HG02588 (cell line): ENCODE measurements at regions not wholly inside any gene's neighbourhood (a gene's known extent, or its start where the extent isn't known, plus 50 kb on each side); places are given as distances from the start of the nearest gene placed in this dataset.

Experiments used
- ATAC-seq: cut with Tn5 transposase; IDR thresholded peaks from one replicate; pipeline ENCODE4 v1.9.1; 2021; ENCODE audit warnings: mild to moderate bottlenecking, moderate library complexity; ENCODE audit not compliant: unreplicated experiment

DNA sequence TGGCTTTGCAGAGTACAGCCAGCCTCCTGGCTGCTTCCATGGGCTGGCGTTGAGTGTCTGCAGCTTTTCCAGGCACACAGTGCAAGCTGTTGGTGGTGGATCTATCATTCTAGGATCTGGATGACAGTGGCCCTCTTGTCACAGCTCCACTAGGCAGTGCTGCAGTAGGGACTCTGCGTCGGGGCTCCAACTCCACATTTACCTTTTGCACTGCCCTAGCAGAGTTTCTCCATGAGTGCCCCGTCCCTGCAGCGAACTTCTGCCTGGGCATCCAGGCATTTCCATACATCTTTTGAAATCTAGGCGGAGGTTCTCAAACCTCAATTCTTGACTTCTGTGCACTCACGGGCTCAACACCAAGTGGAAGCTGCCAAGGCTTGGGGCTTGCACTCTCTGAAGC, 1697.3 kb upstream of the MIR17HG start:
- no peak for ATAC-seq

DNA sequence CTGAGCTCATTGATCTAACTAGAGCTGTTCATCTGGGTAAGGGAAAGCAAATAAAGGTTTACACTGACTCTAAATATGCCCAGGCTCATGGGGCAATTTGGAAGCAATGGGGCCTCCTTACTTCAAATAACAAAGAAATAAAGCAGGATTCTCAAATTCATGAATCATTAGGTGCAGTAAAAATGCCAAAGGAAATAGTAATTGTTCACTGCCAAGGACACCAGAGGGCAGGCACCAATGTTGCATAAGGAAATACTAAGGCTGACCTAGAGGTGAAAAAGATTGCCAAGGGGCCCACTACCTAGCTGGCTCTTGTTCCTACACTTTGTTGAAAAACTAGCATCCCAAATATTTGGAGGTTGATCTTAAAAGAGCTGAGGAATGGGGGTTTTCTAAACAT, 1686.7 kb upstream of the MIR17HG start:
- no peak for ATAC-seq

DNA sequence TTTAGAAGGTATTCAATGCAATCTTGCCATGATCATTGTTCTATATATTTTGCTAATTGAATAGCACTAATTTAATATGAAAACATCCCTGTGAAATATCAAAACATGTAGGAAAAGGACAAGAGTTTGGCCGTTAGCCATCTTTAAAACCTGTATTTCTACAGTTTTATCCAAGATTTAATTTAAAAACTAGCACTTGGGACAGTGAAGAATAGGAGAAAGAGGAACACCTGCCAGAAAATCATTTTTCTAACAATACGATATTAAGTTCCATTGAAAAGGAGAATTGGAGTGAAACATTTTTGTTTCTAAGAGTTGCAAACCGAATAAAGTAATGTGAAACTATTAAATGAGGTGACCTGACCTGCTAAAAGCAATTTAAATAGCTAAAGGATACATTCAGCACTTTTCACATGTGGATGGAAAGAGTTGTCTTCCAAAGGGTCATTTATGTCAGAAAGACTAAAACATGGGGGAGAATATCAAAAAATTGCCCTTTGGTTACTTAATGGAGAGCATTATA, 1673.6 kb upstream of the MIR17HG start:
- ATAC-seq: no peak

DNA sequence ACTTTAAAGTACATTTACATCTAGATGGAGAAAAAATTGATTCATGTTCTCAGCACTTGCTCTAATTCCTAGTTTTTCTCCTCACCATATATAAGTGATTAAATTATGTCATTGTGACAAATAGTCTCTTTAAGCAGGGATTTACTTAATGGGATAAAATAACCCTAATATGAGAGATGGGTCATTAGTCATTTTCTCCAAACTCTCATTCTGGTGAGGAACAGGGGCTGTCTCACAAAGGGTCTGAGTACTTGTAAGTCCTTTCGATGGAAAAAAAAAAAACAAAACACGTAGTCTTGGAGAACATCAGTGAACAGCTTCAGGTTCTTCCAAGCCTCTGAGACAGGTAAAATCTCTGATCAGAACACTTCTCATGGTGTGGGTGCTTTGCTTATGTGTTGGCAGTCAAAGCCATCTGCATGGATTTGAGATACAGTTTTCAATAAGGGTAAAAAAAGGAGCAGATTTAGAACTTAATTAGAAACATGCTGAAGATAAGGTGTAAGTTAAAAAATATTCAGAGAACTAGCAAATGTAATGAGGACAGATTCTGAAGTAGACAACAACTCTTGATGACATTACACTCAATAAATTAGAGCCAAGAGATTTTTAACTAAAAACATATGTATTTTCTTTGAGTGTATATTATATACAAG, 1668.9 kb upstream of the MIR17HG start:
- no peak for ATAC-seq

DNA sequence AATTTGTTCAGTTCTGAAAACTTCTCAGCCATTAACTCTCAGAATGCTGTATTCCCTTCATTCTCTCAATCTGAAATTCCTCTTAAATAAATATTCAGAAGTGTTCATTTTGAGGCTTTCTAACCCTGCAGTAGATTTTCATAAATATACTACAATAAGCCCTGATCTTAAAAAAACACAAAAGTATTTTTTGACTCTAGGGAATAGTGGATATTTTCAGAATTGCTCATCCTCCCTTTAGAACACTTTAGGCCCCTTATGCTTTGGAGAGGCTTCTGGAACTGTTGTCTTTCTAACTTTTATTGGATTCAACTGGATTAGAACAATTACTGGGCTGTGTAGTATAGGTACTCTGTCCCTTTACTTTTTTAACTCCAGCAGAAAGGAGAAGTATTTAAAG, 1662.6 kb upstream of the MIR17HG start:
- ATAC-seq: no peak

DNA sequence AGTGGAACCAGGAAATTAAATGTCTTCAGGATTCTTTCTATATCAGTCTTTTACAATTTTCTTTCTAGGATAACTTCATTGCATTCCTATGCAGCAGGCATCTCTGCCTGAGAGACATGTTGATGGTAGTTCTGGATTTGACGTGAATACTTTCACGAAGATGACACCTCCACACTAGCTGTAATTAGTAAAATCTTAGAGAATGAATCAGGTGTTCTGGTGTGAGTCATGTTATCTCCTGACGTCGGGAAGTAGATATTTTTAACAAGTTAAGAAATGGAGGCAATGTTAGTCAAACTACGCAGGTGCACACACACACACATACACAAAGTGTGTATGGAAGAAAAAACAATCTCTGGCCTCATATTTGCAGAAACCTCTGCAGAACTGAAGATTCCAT, 1661.3 kb upstream of the MIR17HG start:
- ATAC-seq: no peak

DNA sequence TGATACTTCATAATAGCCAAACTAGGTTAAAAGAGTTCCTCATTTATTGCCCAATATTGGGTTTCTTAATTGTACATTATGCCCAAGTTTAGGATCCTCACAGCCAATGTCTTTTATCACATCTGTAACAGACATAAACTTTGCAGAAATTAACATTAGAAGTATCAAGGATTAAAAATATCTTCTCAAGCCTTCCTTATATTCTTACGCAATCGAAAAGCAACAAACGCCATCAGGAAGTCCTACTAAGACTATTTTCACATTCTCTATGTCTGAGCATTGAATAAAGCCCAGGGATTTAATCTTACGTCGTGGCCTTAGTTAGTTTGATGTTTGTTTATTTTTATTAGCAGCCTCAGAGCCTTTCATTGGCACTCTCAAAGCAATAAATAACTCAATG, 1660.4 kb upstream of the MIR17HG start:
- no peak for ATAC-seq

DNA sequence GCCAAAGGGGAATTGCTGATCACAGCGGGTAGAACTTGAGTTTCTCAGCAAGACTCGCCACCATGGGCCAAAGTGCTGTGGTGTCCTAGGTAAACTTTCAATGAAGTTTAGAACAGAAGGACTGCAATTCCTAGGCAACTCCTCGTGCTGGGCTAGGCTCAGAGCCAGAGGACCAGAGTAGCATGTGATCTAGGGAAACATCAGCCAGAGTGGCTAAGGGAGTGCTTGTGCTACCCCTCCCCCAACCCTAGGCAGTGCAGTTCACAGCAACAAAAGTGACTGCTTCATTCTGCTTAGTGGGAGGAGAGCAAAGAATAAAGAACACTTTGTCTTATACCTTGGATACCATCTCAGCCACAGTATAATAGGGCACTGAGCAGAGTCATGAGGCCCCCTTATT, 1658.6 kb upstream of the MIR17HG start:
- ATAC-seq: no peak

DNA sequence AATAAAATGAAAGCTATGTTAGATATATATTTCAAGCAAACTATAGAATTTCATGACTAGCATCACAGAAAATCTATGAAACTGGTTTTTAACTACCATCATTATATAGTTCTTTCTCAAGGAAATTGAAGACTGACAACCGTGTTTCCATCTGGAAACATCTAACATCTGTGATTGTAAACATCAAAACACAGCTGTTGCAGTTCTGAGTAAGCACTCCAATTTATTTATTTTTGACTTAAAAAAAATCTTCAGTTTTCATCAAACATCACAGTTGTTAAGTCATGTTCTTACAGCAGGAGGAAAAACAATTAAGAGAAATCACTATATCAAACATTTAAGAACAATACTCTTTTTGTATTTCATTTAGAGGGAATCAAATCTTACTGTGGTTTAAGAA, 1653.0 kb upstream of the MIR17HG start:
- ATAC-seq: no peak

DNA sequence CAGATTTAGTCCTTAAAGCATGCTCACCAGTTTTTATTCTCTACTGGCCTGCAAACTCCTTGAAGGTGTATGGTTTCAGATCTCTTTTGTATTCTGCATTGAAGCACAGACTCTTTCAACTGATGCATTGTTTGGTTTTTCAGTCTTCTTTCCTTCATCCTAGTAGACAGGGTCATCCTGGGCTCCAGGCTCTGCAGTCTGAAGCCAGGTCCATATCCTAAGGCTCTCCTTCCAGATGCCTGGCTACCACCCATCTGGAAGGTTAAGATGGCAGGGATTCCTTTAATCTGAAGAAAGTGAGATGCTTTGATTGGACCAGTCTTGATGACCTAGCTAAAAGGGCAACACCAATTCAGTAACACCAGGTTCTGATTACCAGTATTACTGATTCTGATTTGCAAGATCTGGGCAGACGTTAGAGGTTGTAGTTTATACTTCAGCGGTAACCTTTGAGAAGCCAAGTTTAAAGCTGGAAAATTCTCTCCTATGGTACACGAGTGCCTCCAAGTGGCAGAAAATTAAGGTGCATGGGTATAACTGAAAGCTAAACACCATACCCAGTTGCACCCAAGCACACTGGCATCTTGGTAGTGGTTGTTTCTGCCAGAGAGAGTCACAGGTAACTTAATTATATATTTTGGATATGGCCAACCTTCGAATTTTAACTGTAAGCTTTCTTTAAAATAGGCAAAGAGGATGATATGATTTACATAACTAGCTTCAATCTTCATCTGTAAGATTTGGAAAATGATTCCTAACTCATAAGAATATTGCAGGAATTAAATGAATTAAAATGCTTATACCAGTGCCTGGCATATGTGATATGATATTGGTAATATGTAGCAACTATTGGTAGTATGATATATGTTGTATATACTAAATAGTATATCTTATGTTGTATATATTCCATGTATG, 1651.9 kb upstream of the MIR17HG start:
- ATAC-seq: no peak

DNA sequence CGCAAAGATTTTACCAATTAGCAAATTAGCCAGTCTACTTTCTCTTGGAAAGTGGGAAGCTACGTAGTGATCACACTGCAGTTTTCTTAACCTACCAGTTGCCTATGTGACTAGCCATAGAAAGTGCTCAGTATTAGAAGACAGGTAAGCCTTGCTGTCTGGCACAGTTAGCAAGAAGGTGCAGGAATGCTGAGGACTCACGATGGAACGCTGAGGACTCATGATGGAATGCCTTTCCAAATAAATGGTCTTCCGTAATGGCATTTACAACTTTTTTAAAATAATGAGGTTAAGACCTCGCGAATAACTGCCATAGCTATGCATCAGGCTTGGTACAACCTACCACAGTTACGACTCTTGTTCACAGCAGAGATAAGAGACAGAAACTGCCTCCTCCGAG, 1645.6 kb upstream of the MIR17HG start:
- ATAC-seq: no peak

DNA sequence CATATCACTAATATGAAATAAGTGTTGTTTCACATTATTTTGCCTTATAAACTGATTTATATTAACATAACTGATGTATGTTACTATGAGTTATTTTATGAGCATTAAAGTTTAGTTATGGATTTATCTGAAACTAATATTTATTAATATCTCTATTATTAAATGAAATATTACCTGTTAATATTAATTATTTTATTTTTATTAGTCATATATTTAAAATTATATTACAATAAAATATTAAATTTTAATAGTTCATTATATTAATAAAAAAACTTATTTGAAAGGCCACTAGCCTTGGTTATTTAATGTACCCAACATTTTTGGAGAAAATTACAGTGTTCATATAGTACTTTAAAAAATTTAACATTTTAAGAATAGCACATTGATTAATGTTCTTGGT, 1643.4 kb upstream of the MIR17HG start:
- no peak for ATAC-seq

DNA sequence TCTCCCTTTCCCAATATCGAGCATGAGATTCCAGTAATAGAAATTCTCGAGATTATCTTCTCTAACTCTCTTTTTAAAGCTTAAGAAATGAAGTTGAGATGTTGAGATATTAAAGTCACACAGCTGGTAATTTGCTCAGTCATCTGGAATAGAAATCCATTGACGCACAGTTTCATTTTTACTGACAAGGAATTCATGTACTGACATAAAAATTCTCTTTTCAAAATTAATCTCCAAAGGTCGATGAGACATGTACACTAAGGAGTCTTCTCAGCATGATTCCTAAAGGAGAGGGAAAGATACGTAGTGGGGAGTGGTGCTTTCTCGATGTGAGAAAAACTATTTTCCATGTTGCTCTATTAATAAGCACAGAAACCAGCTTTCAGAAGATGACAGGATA, 1639.5 kb upstream of the MIR17HG start:
- no peak for ATAC-seq

DNA sequence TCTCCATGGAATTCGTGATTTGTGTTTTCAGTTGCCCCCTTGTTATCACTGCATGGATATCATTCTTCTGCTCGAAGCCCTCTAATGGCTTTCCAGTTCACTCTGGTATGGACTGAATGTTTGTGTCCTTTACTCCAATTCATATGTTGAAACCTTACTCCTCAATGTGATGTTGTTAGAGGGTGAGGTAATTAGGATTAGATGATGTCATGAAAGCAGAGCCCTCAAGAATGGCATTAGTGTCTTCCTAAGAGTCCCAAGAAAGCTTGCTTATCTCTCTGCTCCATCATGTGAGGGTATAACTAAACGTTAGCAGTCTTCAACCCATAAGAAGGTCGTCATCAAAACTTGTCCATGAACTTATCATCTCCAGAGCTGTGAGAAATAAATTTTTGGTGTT, 1626.3 kb upstream of the MIR17HG start:
- no peak for ATAC-seq

DNA sequence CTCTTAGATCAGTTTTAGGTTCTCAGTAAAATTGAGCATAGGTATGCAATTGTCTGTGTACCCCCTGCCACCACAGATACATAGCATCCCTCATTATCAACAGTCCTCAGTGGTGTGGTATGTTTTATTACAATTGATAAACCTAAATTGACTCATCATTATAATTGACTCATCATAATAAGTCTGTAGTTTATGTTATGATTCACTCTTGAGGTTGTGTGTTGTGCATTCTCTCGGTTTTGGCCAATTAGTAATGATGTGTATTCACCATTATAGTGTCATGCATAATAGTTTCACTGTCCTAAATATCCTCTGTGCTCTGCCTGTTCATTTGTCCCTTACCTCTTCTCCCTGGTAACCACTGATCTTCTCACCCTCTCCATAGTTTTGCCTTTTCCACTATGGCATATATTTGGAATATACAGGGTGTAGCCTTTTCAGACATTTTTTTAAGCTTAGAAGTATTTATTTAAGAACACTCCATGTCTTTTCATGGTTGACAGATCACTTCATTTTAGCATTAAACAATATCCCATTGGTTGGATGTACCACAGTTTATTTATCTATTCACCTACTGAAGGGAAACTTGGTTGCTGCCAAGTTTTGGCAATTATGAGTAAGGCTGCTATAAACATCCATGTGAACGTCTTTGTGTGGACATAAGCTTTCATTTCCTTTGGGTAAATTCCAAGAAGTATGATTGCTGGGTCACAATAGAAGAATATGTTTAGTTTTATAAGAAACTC, 1620.6 kb upstream of the MIR17HG start:
- no peak for ATAC-seq

DNA sequence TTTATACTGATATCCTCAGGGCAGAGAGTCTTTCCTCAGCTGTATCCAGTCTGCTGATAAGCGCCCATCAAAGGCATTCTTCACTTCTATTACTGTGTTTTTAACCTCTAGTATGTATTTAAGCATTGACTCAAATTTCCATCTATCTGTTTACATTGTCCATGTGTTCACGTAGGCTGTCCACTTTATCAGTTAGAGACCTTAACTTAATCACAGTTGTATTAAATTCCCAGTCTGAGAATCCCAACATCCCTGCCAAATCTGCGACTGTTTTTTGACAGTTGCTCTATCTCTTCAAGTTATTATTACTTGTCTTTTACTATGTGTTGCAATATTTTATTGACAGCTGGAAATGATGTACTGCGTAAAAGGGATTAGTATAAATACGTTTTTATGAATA, 1613.7 kb upstream of the MIR17HG start:
- ATAC-seq: no peak

DNA sequence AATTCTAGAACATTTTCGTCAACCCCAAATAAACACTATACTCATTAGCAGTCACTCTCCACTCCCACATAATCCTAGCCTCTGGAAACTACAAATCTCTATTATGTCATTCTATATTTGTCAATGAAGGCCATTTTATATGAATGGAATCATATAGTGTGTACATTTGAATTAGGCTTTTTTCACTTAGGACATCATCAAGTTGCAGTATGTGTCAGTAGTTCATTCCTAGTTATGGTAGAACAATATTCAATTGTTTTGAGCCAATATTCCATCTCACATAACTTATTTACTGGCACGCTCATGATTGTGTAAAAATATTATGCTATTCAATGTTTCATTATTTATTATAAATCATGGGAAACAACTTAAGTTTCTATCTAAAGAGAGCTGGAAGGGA, 1610.4 kb upstream of the MIR17HG start:
- ATAC-seq: no peak

DNA sequence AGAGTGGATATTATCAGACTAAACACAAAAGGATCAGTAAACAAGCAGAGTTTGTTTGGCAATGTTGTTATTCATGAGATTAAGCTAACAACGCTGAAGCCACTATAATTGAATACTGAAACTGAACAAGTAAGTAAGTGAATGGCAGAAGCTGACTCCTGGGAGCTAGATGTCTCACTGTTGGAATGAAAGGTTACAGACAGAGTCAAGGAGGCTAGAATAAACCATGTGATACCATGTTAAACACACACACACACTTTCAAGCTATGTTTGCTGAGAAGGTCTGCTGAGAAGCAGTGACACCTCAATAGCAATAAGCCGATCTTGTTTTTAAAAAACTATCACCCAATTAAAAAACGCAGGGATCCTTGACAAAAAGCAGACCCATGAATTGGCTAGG, 1609.4 kb upstream of the MIR17HG start:
- ATAC-seq: no peak

DNA sequence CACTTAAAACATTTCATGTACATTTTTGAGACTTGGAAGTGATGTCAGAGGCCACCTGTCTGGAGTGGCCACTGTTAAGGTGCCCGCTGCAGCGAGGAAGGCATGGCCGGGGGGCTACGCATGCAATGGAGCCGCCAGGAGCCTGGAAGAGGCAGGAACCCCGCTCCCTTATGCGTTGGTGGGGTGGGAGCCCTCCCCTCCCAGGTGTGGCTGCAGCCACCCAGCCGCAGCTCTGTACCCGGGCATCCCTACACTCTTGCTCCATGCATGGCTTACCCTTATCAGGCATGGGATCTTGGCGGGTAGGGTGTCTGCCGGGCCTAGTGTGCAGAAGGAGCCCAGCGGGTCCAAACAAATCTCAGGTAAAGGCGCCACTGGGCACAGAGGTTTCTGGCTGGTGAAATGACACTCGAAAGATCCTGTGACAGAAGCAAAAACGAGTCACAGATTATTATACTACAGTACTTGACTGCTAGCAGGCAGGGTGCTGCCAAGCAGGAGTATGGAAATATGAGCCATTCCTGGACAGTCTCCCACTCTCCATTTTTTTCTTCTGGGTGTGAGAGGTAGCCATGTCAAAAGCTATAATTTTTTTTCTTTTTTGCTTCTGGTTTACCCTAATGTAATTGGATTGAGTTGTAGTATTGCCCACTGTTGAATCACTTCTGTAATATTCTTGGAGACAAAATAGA, 1606.3 kb upstream of the MIR17HG start:
- no peak for ATAC-seq

DNA sequence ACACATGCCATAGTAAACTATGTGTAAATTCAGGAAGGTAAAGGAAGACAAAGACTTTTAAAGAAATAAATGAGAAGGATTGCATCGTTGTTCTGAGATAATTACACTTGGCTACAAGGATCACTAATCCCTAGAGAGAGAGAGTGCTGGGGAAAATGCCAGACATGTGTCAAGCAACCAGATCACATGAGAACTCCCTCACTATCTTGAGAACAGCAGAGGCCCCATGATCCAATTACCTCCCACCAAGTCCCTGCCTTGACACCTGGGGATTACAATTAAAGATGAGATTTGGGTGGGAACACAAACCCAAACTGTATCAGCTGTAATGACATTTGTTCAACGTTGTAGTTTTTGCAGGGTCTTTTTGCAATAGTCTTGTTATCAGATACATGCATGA, 1600.9 kb upstream of the MIR17HG start:
- no peak for ATAC-seq

DNA sequence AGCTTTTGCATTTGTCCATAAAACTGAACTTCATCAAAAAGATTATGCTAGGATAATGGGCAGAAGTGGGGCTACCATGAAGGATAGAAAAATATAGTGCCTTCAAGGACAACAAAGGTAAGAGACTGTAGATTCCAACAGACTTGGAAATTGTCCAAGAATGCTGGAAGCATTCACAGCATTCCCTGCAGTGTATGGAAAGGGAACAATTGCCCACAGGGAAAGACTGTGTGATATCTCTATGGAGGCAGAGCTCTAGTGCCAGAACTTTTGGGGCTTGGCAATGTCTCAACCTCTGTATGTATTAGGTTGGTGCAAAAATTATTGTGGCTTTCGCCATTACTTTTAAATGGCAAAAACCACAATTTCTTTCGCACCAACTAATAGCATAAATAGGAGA, 1598.8 kb upstream of the MIR17HG start:
- no peak for ATAC-seq
